HG02678 (cell line): ENCODE measurements at regions not wholly inside any gene's neighbourhood (a gene's known extent, or its start where the extent isn't known, plus 50 kb on each side); places are given as distances from the start of the nearest gene placed in this dataset.

ENCODE experiments used
- ATAC-seq: cut with Tn5 transposase; IDR thresholded peaks from one replicate; pipeline ENCODE4 v1.9.1; 2021; ENCODE audit warnings: mild to moderate bottlenecking, moderate library complexity; ENCODE audit not compliant: unreplicated experiment

GRCh38 chr13:44299152-44299943 lies 74.3 kb upstream of the SERP2 start:
- no peak for ATAC-seq

- ATAC-seq, result peak; percentile 69
Measured at GRCh38 chr13:44300895-44301638, 72.6 kb upstream of the SERP2 start.

GRCh38 chr13:44301639-44302015 lies 72.0 kb upstream of the SERP2 start:
- ATAC-seq, result no peak

- ATAC-seq, result no peak
Measured at GRCh38 chr13:44302233-44302632, 71.4 kb upstream of the SERP2 start.

GRCh38 chr13:44302940-44303575 lies 70.6 kb upstream of the SERP2 start:
- no peak for ATAC-seq

GRCh38 chr13:44303681-44304432 lies 69.8 kb upstream of the SERP2 start:
- no peak for ATAC-seq

GRCh38 chr13:44304433-44304725 lies 69.2 kb upstream of the SERP2 start:
- ATAC-seq, result no peak

GRCh38 chr13:44305286-44305685 lies 68.3 kb upstream of the SERP2 start:
- no peak for ATAC-seq

- ATAC-seq, result no peak
Measured at GRCh38 chr13:44305917-44306370, 67.7 kb upstream of the SERP2 start.

- no peak for ATAC-seq
Measured at GRCh38 chr13:44306371-44307192, 67.0 kb upstream of the SERP2 start.

- no peak for ATAC-seq
Measured at GRCh38 chr13:44307255-44307654, 66.4 kb upstream of the SERP2 start.

GRCh38 chr13:44307844-44308243 lies 65.8 kb upstream of the SERP2 start:
- no peak for ATAC-seq

GRCh38 chr13:44308352-44308751 lies 65.3 kb upstream of the SERP2 start:
- ATAC-seq, result no peak

GRCh38 chr13:44309794-44310757 lies 63.5 kb upstream of the SERP2 start:
- ATAC-seq, result no peak

GRCh38 chr13:44311011-44311780 lies 62.4 kb upstream of the SERP2 start:
- ATAC-seq, result no peak

GRCh38 chr13:44312131-44312530 lies 61.5 kb upstream of the SERP2 start:
- no peak for ATAC-seq

- no peak for ATAC-seq
Measured at GRCh38 chr13:44312834-44313551, 60.6 kb upstream of the SERP2 start.

GRCh38 chr13:44313674-44314073 lies 60.0 kb upstream of the SERP2 start:
- ATAC-seq, result no peak
